HG02759 (cell line): ENCODE measurements at regions not wholly inside any gene's neighbourhood (a gene's known extent, or its start where the extent isn't known, plus 50 kb on each side); places are given as distances from the start of the nearest gene placed in this dataset.
"Not testable (repeated sequence)": the region's sequence is repeated elsewhere in the genome, so short reads cannot be mapped to it uniquely, and the experiment has no call there.

ENCODE experiments used
- ATAC-seq: cut with Tn5 transposase; IDR thresholded peaks from one replicate; pipeline ENCODE4 v1.9.1; 2021; ENCODE audit warnings: mild to moderate bottlenecking, moderate library complexity; ENCODE audit not compliant: unreplicated experiment

- ATAC-seq = not testable (repeated sequence)
Observed at GRCh38 chr5:166804223-166804622, 1487.2 kb upstream of the WWC1 start.

- not testable (repeated sequence) for ATAC-seq
Observed at GRCh38 chr5:166804693-166805092, 1486.8 kb upstream of the WWC1 start.

- not testable (repeated sequence) for ATAC-seq
Observed at GRCh38 chr5:166810093-166810658, 1481.3 kb upstream of the WWC1 start.

GRCh38 chr5:166810721-166811120 is 1480.7 kb upstream of the WWC1 start:
- no peak for ATAC-seq

GRCh38 chr5:166823360-166823759 is 1468.1 kb upstream of the WWC1 start:
- ATAC-seq = no peak

GRCh38 chr5:166834246-166834645 is 1457.2 kb upstream of the WWC1 start:
- no peak for ATAC-seq

DNA sequence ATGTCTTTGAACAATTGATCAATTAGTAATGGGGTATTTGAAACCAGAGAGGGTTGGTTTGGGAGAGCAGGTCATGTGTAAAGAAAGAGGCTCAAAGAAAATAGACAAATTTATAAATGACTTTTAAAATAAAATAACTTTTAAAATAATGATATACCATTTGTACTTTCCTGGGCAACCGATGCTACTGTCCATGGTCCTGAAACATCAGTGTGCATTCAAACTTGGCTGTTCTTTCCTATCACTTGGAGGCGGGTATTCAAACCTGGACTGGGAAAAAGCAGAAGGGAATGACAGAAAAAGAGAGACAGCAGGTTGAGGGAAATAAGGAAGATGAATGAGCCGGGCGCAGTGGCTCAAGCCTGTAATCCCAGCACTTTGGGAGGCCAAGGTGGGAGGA is 1446.4 kb upstream of the WWC1 start:
- no peak for ATAC-seq

GRCh38 chr5:166856791-166857190 is 1434.7 kb upstream of the WWC1 start:
- ATAC-seq = no peak

DNA sequence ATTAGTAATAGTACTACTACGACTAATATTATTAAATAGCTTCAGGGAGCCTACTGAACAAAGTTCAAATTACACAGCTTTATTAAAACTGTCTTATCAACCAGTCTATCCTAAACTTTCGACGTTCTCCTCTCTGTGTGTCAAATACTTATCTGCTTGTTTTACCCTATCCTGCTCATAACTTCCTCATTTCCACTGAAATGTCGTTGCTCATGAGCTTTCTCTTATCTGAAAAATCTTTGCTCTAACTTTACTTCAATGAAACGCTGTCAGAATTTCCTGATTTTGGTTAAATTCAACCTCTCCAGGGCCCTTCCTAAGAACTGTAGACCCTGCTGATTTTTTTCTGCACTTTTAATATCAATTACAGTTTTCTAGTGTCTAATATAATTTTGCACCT is 1431.0 kb upstream of the WWC1 start:
- no peak for ATAC-seq

DNA sequence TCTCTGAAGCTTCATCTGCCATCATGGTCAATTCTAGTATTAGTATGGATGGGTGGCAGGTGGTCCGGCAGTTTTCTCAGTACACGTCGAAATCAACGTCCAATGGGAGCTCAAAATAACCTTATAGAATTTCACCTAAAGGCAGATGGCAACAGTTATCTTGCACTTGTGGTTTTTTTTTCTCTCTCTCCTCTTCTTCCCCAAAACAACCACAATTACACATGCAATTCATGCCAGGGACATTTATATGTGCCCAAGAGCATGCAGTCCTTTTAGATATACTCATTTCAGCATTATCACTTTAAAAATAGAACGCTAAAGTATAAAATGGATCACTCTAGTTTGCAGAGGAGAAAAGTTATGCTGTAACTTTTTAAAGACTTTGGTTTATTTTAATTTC is 1428.9 kb upstream of the WWC1 start:
- no peak for ATAC-seq

DNA sequence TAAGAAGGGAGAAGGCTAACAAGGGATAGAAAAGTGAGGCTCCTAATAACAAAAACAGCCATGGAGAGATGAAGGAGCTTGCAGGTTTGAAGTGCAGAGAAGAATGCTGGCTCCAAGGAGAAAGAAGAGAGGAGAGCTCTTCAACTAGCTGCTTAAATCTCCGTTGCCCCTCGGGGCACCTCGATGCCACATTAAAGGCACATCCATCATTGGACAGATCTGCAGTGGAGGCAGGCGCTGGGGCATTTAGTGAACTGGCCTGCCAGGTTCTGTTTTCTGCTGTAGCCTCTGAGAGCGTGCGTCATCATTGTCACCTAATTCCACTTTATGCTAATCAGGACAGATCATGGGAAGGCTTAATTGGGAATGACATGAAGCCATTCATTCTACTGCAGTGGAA is 1426.2 kb upstream of the WWC1 start:
- ATAC-seq = no peak

- no peak for ATAC-seq
Observed at GRCh38 chr5:166880456-166880855, 1411.0 kb upstream of the WWC1 start.

DNA sequence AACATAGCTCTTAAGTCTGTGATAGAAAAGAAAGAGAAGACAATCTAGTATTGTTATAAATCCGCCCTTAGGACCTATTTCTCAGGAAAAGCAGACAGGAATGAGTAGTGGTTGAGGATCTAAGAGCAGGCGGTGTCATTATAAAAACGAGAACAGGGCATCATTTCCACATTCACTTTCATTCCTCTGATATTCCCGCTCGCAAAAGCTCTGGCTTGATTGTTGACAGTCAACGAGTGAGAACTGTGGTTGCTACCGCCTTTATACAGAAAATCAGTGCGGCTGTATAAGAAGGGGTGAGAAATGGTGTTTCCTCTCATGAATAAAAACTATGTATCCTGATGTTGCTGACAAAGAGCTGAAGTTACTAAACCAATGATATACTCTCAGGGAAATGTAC is 1409.6 kb upstream of the WWC1 start:
- ATAC-seq = no peak

DNA sequence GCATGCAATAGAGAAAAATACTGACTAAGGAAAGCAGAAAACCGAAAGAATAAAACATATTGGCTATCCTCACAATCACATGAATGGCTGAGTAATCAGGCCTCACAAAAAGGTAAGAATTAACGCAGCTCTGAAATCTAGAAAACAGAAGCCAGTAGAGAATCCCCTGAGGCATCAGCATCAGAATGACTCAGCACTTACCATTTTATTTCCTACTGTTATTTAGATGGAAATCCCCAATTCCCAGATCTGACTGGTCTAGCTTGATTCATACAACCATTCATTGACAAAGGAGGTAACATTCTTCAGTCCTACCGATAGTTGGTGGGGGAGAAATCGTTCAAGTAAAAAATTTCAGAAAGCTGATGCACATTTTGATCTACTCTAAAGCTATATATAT is 1408.4 kb upstream of the WWC1 start:
- no peak for ATAC-seq

- ATAC-seq = no peak
Observed at GRCh38 chr5:166898166-166898565, 1393.3 kb upstream of the WWC1 start.

GRCh38 chr5:166899343-166899742 is 1392.1 kb upstream of the WWC1 start:
- ATAC-seq = no peak

DNA sequence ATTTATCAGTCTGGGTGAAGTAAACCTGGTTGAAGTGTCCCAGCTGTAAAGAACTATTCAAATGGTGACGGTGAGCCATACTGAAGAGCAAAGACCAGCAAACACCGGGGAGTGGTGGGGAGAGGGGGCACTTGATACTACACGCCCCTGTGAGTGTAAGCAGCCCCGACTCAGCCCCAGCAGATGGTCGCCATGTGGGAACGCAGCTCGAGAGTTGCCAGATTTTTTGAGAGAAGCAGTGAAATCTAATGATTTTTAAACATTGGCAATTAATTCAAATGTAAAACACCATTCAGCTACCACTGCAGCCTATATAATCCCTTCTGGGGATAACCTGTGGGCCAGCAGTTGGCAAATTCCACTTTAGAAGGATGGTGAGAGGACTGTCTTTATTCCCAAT is 1386.9 kb upstream of the WWC1 start:
- no peak for ATAC-seq

- no peak for ATAC-seq
Observed at GRCh38 chr5:166906991-166907713, 1384.3 kb upstream of the WWC1 start.

DNA sequence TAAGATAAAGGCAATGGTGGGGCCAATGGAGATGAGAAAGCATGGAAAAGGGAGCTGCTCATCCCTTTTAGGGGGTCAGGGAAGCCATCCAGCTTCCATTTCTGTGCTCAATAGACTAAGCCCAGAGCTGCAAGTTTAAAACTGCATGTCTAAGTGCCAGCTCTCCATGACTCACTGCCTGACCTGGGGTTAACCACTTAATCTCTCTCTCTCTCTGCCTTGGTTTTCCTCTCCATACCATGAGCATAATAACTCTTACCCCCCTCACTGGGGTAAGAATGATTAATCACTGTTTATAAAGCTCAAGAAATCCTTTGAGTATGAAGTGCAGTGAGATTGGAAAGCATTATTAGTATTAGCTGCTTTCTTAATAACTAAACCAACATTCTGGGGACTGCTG is 1382.4 kb upstream of the WWC1 start:
- no peak for ATAC-seq

- ATAC-seq = no peak
Observed at GRCh38 chr5:166909926-166910325, 1381.5 kb upstream of the WWC1 start.

DNA sequence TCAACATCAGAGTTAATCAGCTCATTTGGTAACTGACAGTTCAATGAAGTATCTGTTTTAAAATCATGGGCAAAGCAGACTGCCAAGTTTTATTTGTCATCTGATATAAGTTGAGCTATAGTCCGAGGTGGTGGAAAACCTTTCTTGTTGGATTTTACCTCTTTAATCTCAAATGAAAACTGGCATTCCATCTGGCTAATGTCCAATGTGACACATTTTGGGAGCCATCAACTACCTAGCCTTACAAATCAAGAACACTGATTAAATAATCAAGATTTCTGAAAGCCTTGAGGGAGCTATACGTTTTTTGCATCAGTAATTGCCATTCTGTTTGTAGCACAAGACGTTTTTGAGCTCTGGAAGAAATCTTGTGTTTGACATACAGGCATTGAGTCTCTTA is 1380.5 kb upstream of the WWC1 start:
- no peak for ATAC-seq

- no peak for ATAC-seq
Observed at GRCh38 chr5:166916021-166916420, 1375.4 kb upstream of the WWC1 start.

GRCh38 chr5:166926138-166926537 is 1365.3 kb upstream of the WWC1 start:
- ATAC-seq = no peak
